ENCODE measurements at regions not wholly inside any gene's neighbourhood (a gene's known extent, or its start where the extent isn't known, plus 50 kb on each side); places are given as distances from the start of the nearest gene placed in this dataset.

GRCh38 chr1:233477359-233477758 lies 136.5 kb upstream of the KCNK1 start:
- H3K27ac ChIP-seq: no peak overlapping the region
- peak; percentile 22 for TF ChIP-seq CTCF (conservative IDR thresholded peaks at IDR 0.05)
- TF ChIP-seq ZFX (IDR thresholded peaks at IDR 0.05): no peak

GRCh38 chr1:233478611-233479010 lies 135.3 kb upstream of the KCNK1 start:
- TF ChIP-seq ZFX (IDR thresholded peaks at IDR 0.05) (no peak), CTCF (conservative IDR thresholded peaks at IDR 0.05) (no peak)

GRCh38 chr1:233479110-233479890 lies 134.6 kb upstream of the KCNK1 start:
- no peak overlapping the region for H3K27ac ChIP-seq
- TF ChIP-seq ZFX (IDR thresholded peaks at IDR 0.05) (no peak), CTCF (conservative IDR thresholded peaks at IDR 0.05) (no peak; the same call in 1 of the 2 replicates)

More at GRCh38 chr1:233478611-233479010, 135.3 kb upstream of the KCNK1 start:
- no peak overlapping the region for H3K27ac ChIP-seq

- no peak overlapping the region for H3K27ac ChIP-seq
- TF ChIP-seq CTCF (conservative IDR thresholded peaks at IDR 0.05) (no peak), ZFX (IDR thresholded peaks at IDR 0.05) (no peak)
Observed at GRCh38 chr1:233480198-233480597, 133.7 kb upstream of the KCNK1 start.

- no peak overlapping the region for H3K27ac ChIP-seq
- TF ChIP-seq ZFX (IDR thresholded peaks at IDR 0.05): no peak
Observed at GRCh38 chr1:233482388-233482787, 131.5 kb upstream of the KCNK1 start.

- no peak for TF ChIP-seq CTCF (conservative IDR thresholded peaks at IDR 0.05)
- TF ChIP-seq ZFX (IDR thresholded peaks at IDR 0.05): no peak
- H3K27ac ChIP-seq: no peak overlapping the region
Observed at GRCh38 chr1:233485385-233485784, 128.5 kb upstream of the KCNK1 start.

- H3K27ac ChIP-seq: no peak overlapping the region
- no peak for TF ChIP-seq ZFX (IDR thresholded peaks at IDR 0.05)
- no peak for TF ChIP-seq CTCF (conservative IDR thresholded peaks at IDR 0.05)
Observed at GRCh38 chr1:233485809-233486398, 128.0 kb upstream of the KCNK1 start.

All from C4-2B (cell line).